ENCODE measurements at regions not wholly inside any gene's neighbourhood (a gene's known extent, or its start where the extent isn't known, plus 50 kb on each side); places are given as distances from the start of the nearest gene placed in this dataset.

DNA sequence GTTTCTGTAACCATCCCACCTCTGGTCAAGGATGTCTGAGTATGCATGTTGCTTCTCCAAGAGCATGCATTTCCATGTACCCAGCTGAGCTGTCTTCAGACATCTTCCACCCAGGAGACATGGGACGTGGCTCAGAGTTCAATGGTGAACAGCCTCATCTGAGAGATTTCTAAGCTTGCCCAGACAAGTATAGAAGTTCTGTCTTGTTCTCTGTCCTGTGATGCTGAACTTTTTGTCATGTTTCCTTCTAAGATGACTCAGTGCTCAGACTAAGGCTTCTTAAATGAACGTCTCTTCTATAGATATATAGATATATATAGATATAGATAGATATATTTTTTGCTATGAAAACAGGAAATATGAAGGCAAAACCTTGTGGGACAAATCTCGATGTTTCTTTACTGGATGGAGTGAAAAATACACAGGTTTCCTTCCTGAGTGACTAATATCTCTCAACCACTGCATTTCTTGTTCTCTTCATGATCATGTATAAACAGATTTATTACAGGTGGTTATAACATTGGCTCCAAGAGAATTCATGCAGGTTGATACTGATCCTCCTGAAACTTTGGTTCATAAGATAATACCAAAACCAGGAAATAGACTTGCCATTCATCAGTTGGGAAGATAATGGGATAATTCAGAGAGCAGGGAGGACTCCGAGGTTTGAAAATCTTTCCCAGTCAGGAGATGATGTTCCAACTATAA is 168.2 kb downstream of the ZNF518B start:
- TF ChIP-seq, protein P1, sequence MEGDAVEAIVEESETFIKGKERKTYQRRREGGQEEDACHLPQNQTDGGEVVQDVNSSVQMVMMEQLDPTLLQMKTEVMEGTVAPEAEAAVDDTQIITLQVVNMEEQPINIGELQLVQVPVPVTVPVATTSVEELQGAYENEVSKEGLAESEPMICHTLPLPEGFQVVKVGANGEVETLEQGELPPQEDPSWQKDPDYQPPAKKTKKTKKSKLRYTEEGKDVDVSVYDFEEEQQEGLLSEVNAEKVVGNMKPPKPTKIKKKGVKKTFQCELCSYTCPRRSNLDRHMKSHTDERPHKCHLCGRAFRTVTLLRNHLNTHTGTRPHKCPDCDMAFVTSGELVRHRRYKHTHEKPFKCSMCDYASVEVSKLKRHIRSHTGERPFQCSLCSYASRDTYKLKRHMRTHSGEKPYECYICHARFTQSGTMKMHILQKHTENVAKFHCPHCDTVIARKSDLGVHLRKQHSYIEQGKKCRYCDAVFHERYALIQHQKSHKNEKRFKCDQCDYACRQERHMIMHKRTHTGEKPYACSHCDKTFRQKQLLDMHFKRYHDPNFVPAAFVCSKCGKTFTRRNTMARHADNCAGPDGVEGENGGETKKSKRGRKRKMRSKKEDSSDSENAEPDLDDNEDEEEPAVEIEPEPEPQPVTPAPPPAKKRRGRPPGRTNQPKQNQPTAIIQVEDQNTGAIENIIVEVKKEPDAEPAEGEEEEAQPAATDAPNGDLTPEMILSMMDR (IDR thresholded peaks at IDR 0.05), result no peak
- no peak for TF ChIP-seq EZH2 (IDR thresholded peaks at IDR 0.05; ENCODE audit: borderline replicate concordance, insufficient read depth, low read depth, low read length, poor library complexity, severe bottlenecking)

Measured in B cell (primary cell).